Nephron progenitor cell (in vitro differentiated cells): ENCODE measurements at regions not wholly inside any gene's neighbourhood (a gene's known extent, or its start where the extent isn't known, plus 50 kb on each side); places are given as distances from the start of the nearest gene placed in this dataset.

Source experiments
- DNase-seq: peaks from one replicate; pipeline ENCODE4 v3.0.0; 2021
- H3K27ac Mint-ChIP-seq: 2 replicates; pipeline ENCODE4 v1.8.0; 2021; ENCODE audit warnings: mild to moderate bottlenecking, moderate library complexity, mixed read lengths
- H3K27me3 Mint-ChIP-seq: 2 replicates; pipeline ENCODE4 v1.8.0; 2021; ENCODE audit warnings: mild to moderate bottlenecking, low read depth, mixed read lengths; ENCODE audit not compliant: poor library complexity
- H3K36me3 Mint-ChIP-seq: 2 replicates; pipeline ENCODE4 v1.8.0; 2021; ENCODE audit warnings: low read depth, mixed read lengths
- H3K4me1 Mint-ChIP-seq: 2 replicates; pipeline ENCODE4 v1.8.0; 2021; ENCODE audit warnings: mixed read lengths
- H3K4me3 Mint-ChIP-seq: 2 replicates; pipeline ENCODE4 v1.8.0; 2021; ENCODE audit warnings: mild to moderate bottlenecking, moderate library complexity, mixed read lengths
- H3K9me3 Mint-ChIP-seq: 2 replicates; pipeline ENCODE4 v1.8.0; 2021; ENCODE audit warnings: mild to moderate bottlenecking, moderate library complexity, mixed read lengths
- CTCF ChIP-seq: fragments of 200-600 bp; sonication (generic); IDR thresholded peaks from 2 replicates; pipeline ENCODE4 v1.5.0; 2021; ENCODE audit warnings: antibody characterized with exemption

GRCh38 chr2:147384659-147385058 lies 460.2 kb upstream of the ACVR2A start:
- Mint-ChIP-seq H3K4me1 (peaks cover 5% of the 10 kb centered on the region), H3K27me3 (peaks cover 4% of the 10 kb centered on the region), H3K36me3 (no peaks in the 10 kb centered on the region), H3K9me3 (no peaks in the 10 kb centered on the region), H3K4me3 (no peak overlapping the region), H3K27ac (no peak overlapping the region)
- DNase-seq: no peak
- no peak for TF ChIP-seq CTCF

- Mint-ChIP-seq H3K4me3 (no peak overlapping the region), H3K36me3 (no peaks in the 10 kb centered on the region), H3K9me3 (no peaks in the 10 kb centered on the region), H3K27ac (no peak overlapping the region), H3K27me3 (no peaks in the 10 kb centered on the region), H3K4me1 (no peaks in the 10 kb centered on the region)
- no peak for TF ChIP-seq CTCF
- no peak for DNase-seq
Observed at GRCh38 chr2:147382322-147382948, 462.4 kb upstream of the ACVR2A start.

GRCh38 chr2:147378403-147378802 lies 466.4 kb upstream of the ACVR2A start:
- Mint-ChIP-seq H3K4me3 (no peak overlapping the region), H3K9me3 (no peaks in the 10 kb centered on the region), H3K27ac (no peak overlapping the region), H3K27me3 (no peaks in the 10 kb centered on the region), H3K4me1 (peaks cover 6% of the 10 kb centered on the region), H3K36me3 (no peaks in the 10 kb centered on the region)
- TF ChIP-seq CTCF: no peak
- DNase-seq: no peak

GRCh38 chr2:147375073-147375472 lies 469.8 kb upstream of the ACVR2A start:
- H3K27ac Mint-ChIP-seq: no peak overlapping the region

GRCh38 chr2:147374423-147374811 lies 470.4 kb upstream of the ACVR2A start:
- Mint-ChIP-seq H3K27ac (no peak overlapping the region), H3K36me3 (peaks cover 5% of the 10 kb centered on the region), H3K9me3 (peaks cover 6% of the 10 kb centered on the region), H3K4me3 (no peak overlapping the region), H3K27me3 (no peaks in the 10 kb centered on the region), H3K4me1 (peaks cover 10% of the 10 kb centered on the region)
- TF ChIP-seq CTCF: no peak
- no peak for DNase-seq

More at GRCh38 chr2:147375073-147375472, 469.8 kb upstream of the ACVR2A start:
- Mint-ChIP-seq H3K4me1 (peaks cover 10% of the 10 kb centered on the region), H3K9me3 (peaks cover 4% of the 10 kb centered on the region), H3K4me3 (no peak overlapping the region), H3K27me3 (no peaks in the 10 kb centered on the region), H3K36me3 (peaks cover 4% of the 10 kb centered on the region)
- no peak for DNase-seq
- no peak for TF ChIP-seq CTCF

- DNase-seq: no peak
- TF ChIP-seq CTCF: no peak
- H3K4me1 Mint-ChIP-seq: peaks cover 10% of the 10 kb centered on the region
- no peak overlapping the region for H3K27ac Mint-ChIP-seq
- H3K36me3 Mint-ChIP-seq: peaks cover 5% of the 10 kb centered on the region
- no peak overlapping the region for H3K4me3 Mint-ChIP-seq
- no peaks in the 10 kb centered on the region for H3K27me3 Mint-ChIP-seq
- peaks cover 8% of the 10 kb centered on the region for H3K9me3 Mint-ChIP-seq
Observed at GRCh38 chr2:147373800-147374422, 470.9 kb upstream of the ACVR2A start.
